IMR-90 (cell line): ENCODE measurements at regions not wholly inside any gene's neighbourhood (a gene's known extent, or its start where the extent isn't known, plus 50 kb on each side); places are given as distances from the start of the nearest gene placed in this dataset.

ENCODE experiments used
- ATAC-seq: fragments of 200-7000 bp; cut with Tn5 transposase; 2 replicates; pipeline ENCODE4 v1.9.1; 2020; ENCODE audit warnings: low read depth, mild to moderate bottlenecking, moderate library complexity
- BruUV-seq: library from RNA; stranded (reverse); fragments of 400-500 nt; replicated peaks from 2 replicates; lab custom pipeline; 2021; lab: Mats Ljungman, UMichigan
- CTCF ChIA-PET: fragments of 300-600 bp; formaldehyde crosslinking; extraction: SDS; loops from one replicate; lab custom pipeline; 2021; ENCODE audit warnings: antibody characterized with exemption; lab: Yijun Ruan, JAX
- POLR2A ChIA-PET: fragments of 300-600 bp; sonication (Branson Sonifier 250); formaldehyde crosslinking; loops from one replicate; lab custom pipeline; 2022; ENCODE audit warnings: antibody characterized with exemption; ENCODE audit not compliant: unreplicated experiment; lab: Charles Lee
- DNase-seq: peaks from one replicate; pipeline ENCODE4 v3.0.0; 2013
- H2AFZ ChIP-seq: replicated peaks from 2 replicates; pipeline ENCODE3; 2013; ENCODE audit warnings: low read length, mild to moderate bottlenecking; ENCODE audit not compliant: poor library complexity
- H2AK5ac ChIP-seq: 2 replicates; pipeline ENCODE4 v1.6.1; 2013; ENCODE audit warnings: low read depth, low read length, inconsistent platforms
- H2AK9ac ChIP-seq: replicated peaks from 2 replicates; pipeline ENCODE3; 2013; ENCODE audit warnings: mild to moderate bottlenecking, low read depth, low read length, moderate library complexity; ENCODE audit not compliant: poor library complexity
- H2BK120ac ChIP-seq: 2 replicates; pipeline ENCODE4 v1.6.1; 2013; ENCODE audit warnings: low read depth, low read length, inconsistent platforms
- H2BK15ac ChIP-seq: 3 replicates; pipeline ENCODE4 v1.6.1; 2013; ENCODE audit warnings: low read depth, low read length, inconsistent platforms
- H2BK20ac ChIP-seq: 2 replicates; pipeline ENCODE4 v1.6.1; 2013; ENCODE audit warnings: low read depth, mild to moderate bottlenecking, inconsistent platforms, low read length, moderate library complexity
- H2BK5ac ChIP-seq: 2 replicates; pipeline ENCODE4 v1.6.1; 2013; ENCODE audit warnings: mild to moderate bottlenecking, low read depth, low read length, inconsistent platforms; ENCODE audit not compliant: poor library complexity, severe bottlenecking
- H3K14ac ChIP-seq: replicated peaks from 2 replicates; pipeline ENCODE4 v1.6.1; 2013; ENCODE audit warnings: low read depth, low read length, inconsistent platforms
- H3K18ac ChIP-seq: 2 replicates; pipeline ENCODE4 v1.6.1; 2013; ENCODE audit warnings: low read depth, low read length, control low read depth
- H3K23ac ChIP-seq: 2 replicates; pipeline ENCODE4 v1.6.1; 2013; ENCODE audit warnings: low read depth, low read length, inconsistent platforms
- H3K27ac ChIP-seq: 2 replicates; pipeline ENCODE4 v1.5.1; 2013; ENCODE audit warnings: mild to moderate bottlenecking, control low read depth, low read length; ENCODE audit not compliant: insufficient read depth
- H3K27me3 ChIP-seq: 2 replicates; pipeline ENCODE4 v1.6.1; 2013; ENCODE audit warnings: low read length; ENCODE audit not compliant: control insufficient read depth, insufficient read depth
- H3K36me3 ChIP-seq: 2 replicates; pipeline ENCODE4 v1.6.1; 2013; ENCODE audit warnings: low read length, mixed read lengths; ENCODE audit not compliant: control insufficient read depth, insufficient read depth
- H3K4ac ChIP-seq: 2 replicates; pipeline ENCODE4 v1.6.1; 2013; ENCODE audit warnings: low read depth, low read length, inconsistent platforms
- H3K4me1 ChIP-seq: 2 replicates; pipeline ENCODE4 v1.6.1; 2013; ENCODE audit warnings: low read length, mixed read lengths; ENCODE audit not compliant: control insufficient read depth, insufficient read depth
- H3K4me2 ChIP-seq: 2 replicates; pipeline ENCODE4 v1.6.1; 2013; ENCODE audit warnings: low read depth, mild to moderate bottlenecking, control low read depth, low read length, moderate library complexity
- H3K4me3 ChIP-seq: 2 replicates; pipeline ENCODE4 v1.5.1; 2013; ENCODE audit warnings: low read depth, mild to moderate bottlenecking, control low read depth, low read length, moderate library complexity; ENCODE audit not compliant: insufficient read depth
- H3K56ac ChIP-seq: 2 replicates; pipeline ENCODE4 v1.6.1; 2013; ENCODE audit warnings: low read length, inconsistent platforms; ENCODE audit not compliant: insufficient read depth; ENCODE audit errors: extremely low read depth
- H3K79me1 ChIP-seq, 2 experiments: 2 replicates each; pipeline ENCODE4 v1.6.1; 2013; ENCODE audit warnings: low read length in 2 of 2, inconsistent platforms in 1 of 2, low read depth in 1 of 2
- H3K9ac ChIP-seq: 2 replicates; pipeline ENCODE4 v1.6.1; 2013; ENCODE audit warnings: low read depth, low read length, control low read depth
- H3K9me1 ChIP-seq: 2 replicates; pipeline ENCODE4 v1.6.1; 2013; ENCODE audit warnings: low read length, inconsistent platforms; ENCODE audit not compliant: insufficient read depth
- H3K9me3 ChIP-seq: 2 replicates; pipeline ENCODE4 v1.6.1; 2013; ENCODE audit warnings: low read length; ENCODE audit not compliant: control insufficient read depth, insufficient read depth
- H4K20me1 ChIP-seq: 2 replicates; pipeline ENCODE4 v1.6.1; 2013; ENCODE audit warnings: low read length, inconsistent platforms; ENCODE audit not compliant: insufficient read depth
- H4K5ac ChIP-seq: 2 replicates; pipeline ENCODE4 v1.6.1; 2013; ENCODE audit warnings: mild to moderate bottlenecking, low read depth, low read length, control low read depth
- H4K8ac ChIP-seq, 2 experiments: 2 replicates each; pipeline ENCODE4 v1.6.1; 2013; ENCODE audit warnings: low read depth in 2 of 2, low read length in 2 of 2, control low read depth in 1 of 2, inconsistent platforms in 1 of 2
- H4K91ac ChIP-seq: 2 replicates; pipeline ENCODE4 v1.6.1; 2013; ENCODE audit warnings: low read depth, low read length, inconsistent platforms; ENCODE audit not compliant: insufficient read depth
- BHLHE40 ChIP-seq: fragments of 150-350 bp; IDR thresholded peaks from 2 replicates; pipeline ENCODE4 v1.6.1; 2016; ENCODE audit warnings: mild to moderate bottlenecking, low read depth, low read length
- CEBPB ChIP-seq: IDR thresholded peaks from 2 replicates; pipeline ENCODE4 v1.6.1; 2012; ENCODE audit warnings: low read depth, low read length, improper control_type of control experiment
- WGBS, 2 experiments: methylation state at CpG; one replicate each; pipeline versions ENCODE4 v1.1.5 to v1.1.7; 2013; ENCODE audit warnings: missing lambda C conversion rate in 2 of 2; ENCODE audit not compliant: insufficient read length in 1 of 2; ENCODE audit errors: extremely low coverage in 2 of 2; 5-methylcytosine and 5-hydroxymethylcytosine counted together
- dilution Hi-C: fragments of 300-500 bp; cut with HindIII; formaldehyde crosslinking; loops from one replicate; pipeline ENCODE4 v1.14.3; 2018; ENCODE audit warnings: low sequenced_read_pairs; ENCODE audit not compliant: unreplicated experiment
- in situ Hi-C: fragments of 300-500 bp; cut with MboI; formaldehyde crosslinking; loops from 3 replicates; pipeline ENCODE4 v1.14.3; 2019; ENCODE audit warnings: low sequenced_read_pairs, inconsistent platforms, mixed read lengths
- intact Hi-C: fragments of 100-400 bp; cut with micrococcal nuclease; formaldehyde crosslinking; loops from 2 replicates; pipeline ENCODE4 v1.10.0; 2022

GRCh38 chr17:68694791-68695485 is 93.8 kb upstream of the FAM20A start:
- Histone ChIP-seq H4K20me1 (no peaks in the 10 kb centered on the region), H3K9ac (no peak overlapping the region), H2AK9ac (no peak overlapping the region), H2BK15ac (no peak overlapping the region), H4K91ac (no peak overlapping the region), H2BK120ac (no peak overlapping the region), H3K4me3 (no peak overlapping the region), H2AFZ (no peak overlapping the region), H3K9me1 (no peaks in the 10 kb centered on the region), H2AK5ac (no peak overlapping the region), H2BK5ac (no peak overlapping the region), H3K14ac (no peak overlapping the region), H3K23ac (no peak overlapping the region), H2BK20ac (no peak overlapping the region), H3K79me1 (no peaks in the 10 kb centered on the region), H3K4ac (no peak overlapping the region), H3K56ac (no peak overlapping the region), H4K8ac (no peak overlapping the region), H3K4me1 (peaks cover 9% of the 10 kb centered on the region; the same call in 1 of the 2 replicates), H3K4me2 (no peak overlapping the region), H3K27ac (no peak overlapping the region), H4K5ac (no peak overlapping the region), H3K18ac (no peak overlapping the region), H3K27me3 (no peaks in the 10 kb centered on the region; the same call in 1 of the 2 replicates), H3K9me3 (peaks cover 4% of the 10 kb centered on the region; the same call in 1 of the 2 replicates), H3K36me3 (no peaks in the 10 kb centered on the region)
- WGBS, 2 experiments: 40% methylated on average over 1 of the region's 6 CpGs; no CpG with 5 or more reads in 1 of the 2 experiments
- TF ChIP-seq CEBPB (no peak), BHLHE40 (no peak)
- no peak for DNase-seq
- ChIA-PET CTCF (no interaction called here), POLR2A (interaction anchor here (0.7 kb wide), 1 partner anchor 504 kb away, joined by 3 read pairs; no protein-coding TSS in a partner anchor)
- intact Hi-C loops (no loop called here), in situ Hi-C loops (no loop called here), dilution Hi-C loops (no loop called here)
- ATAC-seq: no peak
- BruUV-seq: no TSS peak
